Embryonic facial prominence (tissue), 1 donor: ENCODE measurements at regions not wholly inside any gene's neighbourhood (a gene's known extent, or its start where the extent isn't known, plus 50 kb on each side); places are given as distances from the start of the nearest gene placed in this dataset.

Source experiments
- DNase-seq: peaks from one replicate; pipeline ENCODE4 v3.0.0-alpha.2; 2016; ENCODE audit errors: extremely low spot score

DNA sequence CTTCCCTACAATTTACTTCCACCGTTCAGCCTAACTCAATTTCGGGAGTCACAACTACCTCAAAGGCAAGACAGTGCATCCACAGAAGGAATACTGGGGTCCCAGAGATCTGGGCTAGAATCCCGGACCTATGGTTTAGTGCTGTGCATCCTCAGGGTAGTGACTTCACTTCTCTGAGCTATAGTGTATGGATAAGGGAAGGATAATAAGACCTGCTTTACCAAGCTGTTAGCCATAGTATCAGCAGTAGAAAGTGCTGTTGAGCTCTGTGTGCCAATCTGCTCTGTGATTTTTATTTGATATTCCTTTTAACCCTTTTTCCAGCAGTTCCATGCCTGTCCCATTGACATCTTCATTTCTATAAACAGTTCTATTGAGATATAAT is 1044.3 kb downstream of the BCL11B start:
- no peak for DNase-seq

- DNase-seq, result peak; percentile 7
Observed at GRCh38 chr14:98229656-98230366, 1042.2 kb downstream of the BCL11B start.

- DNase-seq, result peak; percentile 7
Observed at GRCh38 chr14:98230411-98230810, 1041.6 kb downstream of the BCL11B start.

DNA sequence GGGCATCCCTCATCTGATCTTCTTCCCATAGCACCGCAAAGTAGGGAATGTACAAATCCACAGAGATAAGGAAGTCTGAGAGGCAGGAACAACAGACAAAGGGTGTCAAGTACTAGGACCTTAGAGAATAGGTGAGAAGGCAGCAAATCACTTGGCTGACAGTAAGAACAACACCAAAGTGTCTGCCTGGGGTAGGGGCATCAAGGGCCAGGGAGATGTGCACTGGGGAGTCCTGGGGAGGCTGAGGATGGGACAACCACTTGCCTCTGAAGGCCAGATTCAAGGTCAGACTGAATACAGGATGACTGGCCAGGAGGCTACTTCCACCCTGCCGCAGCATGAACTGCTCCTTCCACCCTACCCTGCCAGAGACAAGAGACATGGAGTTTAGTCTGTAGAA is 1040.8 kb downstream of the BCL11B start:
- no peak for DNase-seq

DNA sequence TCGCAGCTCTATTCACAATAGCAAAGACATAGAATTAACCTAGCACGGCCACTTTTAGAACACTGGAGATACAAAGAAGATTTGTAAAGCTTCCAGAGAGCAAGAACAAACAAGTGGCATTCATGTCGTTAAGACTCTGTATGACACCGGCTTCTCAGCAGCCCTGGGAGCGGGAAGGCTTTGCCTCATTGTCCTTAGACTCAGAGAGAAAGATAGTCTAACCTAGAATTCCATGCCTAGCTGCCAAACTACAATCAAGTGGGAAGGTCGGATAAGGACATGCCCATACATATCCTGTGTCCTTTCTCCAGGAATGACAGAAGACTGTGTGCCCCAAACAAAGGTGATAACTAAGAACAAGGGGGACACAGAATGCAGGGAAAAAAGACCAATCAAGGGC is 1038.3 kb downstream of the BCL11B start:
- no peak for DNase-seq

GRCh38 chr14:98234208-98234607 is 1037.8 kb downstream of the BCL11B start:
- DNase-seq, result no peak

DNA sequence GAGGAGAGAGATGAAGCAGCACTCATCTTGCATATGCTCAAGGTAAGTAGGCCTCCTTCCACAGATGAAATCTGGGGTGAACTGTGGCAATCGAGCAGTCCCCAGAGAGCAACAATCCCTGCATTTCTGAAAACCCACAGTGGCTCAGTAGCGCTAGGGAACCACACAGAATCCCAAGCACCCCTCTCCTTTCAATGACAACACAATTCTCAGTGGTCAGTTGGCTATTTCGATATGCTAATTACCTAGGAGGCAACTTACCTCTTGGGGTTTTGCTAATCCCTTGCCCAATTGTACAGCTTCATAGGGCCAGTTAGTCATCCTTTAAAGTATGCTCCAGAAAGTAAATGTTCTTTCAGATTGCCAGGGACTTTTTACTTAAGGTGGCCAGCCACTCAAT is 1035.7 kb downstream of the BCL11B start:
- no peak for DNase-seq

DNA sequence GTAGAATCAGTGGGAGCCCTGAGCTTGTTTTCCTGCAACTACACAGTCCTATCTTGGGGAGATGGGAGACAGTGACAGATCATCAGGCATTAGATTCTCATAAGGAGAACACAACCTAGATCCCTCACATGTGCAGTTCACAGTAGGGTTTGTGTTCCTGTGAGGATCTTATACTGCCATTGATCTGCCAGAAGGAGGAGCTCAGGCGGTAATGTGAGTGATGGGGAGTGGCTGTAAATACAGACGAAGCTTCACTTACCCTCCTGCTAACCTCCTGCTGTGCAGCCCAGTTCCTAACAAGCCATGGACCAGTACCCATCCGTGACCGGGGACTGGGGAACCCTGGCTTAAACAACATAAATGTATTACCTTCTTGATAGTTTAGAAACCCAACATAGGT is 1034.1 kb downstream of the BCL11B start:
- DNase-seq, result no peak

GRCh38 chr14:98240376-98240775 is 1031.6 kb downstream of the BCL11B start:
- no peak for DNase-seq

DNA sequence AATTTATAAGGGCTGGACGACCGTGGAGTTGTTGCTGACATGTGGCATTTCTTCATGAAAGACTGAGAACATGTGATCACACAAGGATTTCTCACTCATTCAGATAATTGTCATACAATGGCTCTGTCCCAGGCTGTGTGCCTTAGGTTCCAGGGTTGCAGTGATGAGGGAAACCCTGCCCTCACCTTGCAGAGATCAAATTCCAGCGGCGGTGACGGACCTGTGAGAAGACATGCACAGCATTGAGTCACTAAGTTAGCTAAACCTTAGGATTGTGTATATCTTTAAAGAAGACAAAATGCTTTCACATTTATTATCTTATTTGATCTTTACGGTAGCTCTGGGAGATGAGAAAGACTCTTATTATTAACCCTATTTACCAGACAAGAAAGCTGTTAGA is 1029.1 kb downstream of the BCL11B start:
- DNase-seq, result no peak

GRCh38 chr14:98243332-98243731 is 1028.7 kb downstream of the BCL11B start:
- no peak for DNase-seq

DNA sequence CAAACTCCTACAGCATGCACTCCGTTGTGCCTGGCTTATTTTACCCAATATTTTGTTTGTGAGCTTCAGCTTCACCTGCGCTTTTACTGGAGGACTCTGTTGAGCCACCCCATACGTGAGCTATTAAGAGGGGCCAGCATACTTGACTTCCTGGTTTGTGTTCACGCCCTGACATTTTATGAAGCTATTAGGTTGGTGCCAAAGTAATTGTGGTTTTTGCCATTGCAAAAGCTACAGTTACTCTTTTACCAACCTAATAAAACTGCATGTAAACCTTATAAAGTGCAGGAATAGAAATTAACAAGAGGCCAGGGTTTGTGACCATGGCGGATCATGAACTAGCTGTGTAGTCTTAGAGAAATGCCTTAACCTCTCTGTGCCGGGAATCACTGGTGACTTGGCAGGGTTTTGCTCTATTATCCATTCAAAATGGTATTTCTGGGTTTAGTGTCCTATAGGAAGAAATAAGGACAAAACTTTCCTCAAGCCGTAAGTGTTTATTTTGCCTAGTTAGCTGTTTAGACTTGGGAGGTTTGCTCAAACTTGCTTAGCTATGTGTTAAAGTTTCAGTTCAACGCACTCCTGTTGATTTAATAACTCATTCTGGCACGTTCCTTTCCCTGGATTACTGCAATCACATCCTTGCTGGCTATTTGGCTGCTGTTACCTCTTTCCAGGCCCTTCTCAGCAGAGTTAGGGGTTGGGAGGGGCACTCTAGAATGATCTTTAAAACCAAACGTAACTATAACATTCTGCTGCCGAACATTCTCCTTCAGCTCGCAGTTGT is 1027.6 kb downstream of the BCL11B start:
- DNase-seq, result no peak

- DNase-seq, result no peak
Observed at GRCh38 chr14:98244966-98245569, 1026.9 kb downstream of the BCL11B start.

DNA sequence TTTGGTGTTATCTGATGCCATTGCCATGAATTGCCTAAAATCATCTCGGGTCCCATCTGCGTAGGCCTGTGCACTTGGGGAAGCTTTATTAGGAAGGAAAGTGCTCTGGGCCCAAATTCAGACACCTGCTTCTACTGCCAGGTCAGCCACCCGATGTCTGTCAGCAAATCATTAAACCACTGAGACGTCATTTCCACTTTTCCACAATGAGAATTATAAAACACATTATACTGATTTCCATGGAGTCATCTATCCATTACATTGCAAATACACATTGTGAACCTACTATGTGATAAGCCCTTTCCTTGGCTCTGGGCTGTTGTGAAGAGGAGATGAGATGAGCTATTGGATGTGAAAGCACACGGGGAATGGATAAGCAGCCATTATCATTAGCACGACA is 1022.9 kb downstream of the BCL11B start:
- no peak for DNase-seq

DNA sequence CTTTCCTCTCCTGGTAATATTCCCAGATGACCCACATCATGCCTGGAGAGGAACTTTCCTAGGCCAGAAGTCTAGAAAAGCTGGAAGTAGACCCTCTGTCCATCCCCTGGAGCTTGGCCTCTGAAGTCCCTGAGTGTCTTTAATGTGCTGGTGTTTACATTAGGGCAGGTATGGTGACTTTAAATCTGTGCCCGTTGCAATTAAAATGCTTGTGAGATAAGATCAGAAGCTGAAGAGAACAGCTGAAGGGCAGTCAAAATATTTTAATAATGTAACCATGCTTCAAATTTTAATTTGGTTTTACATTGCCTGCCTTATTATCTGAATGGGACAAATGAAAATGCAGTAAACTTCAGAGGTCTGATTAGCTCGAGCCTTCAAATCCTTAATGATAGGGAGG is 1022.5 kb downstream of the BCL11B start:
- DNase-seq, result no peak

- DNase-seq, result no peak
Observed at GRCh38 chr14:98252820-98253219, 1019.2 kb downstream of the BCL11B start.

DNA sequence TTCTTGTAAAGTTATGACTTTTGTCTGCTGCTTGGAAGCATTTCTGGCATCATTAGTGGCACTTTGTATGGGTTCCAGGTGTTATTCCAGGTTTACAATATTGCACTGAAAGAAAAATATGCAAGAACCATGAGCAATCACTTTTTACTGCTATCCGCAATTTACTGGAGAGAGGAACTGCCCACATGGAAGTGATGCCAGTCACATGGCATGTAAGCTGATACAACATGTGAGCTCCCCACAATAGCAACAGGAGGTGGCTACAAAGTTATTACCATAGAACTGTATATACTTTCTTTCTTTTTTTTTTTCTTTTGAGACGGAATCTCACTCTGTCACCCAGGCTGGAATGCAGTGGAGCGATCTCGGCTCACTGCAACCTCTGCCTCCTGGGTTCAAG is 1012.1 kb downstream of the BCL11B start:
- no peak for DNase-seq

DNA sequence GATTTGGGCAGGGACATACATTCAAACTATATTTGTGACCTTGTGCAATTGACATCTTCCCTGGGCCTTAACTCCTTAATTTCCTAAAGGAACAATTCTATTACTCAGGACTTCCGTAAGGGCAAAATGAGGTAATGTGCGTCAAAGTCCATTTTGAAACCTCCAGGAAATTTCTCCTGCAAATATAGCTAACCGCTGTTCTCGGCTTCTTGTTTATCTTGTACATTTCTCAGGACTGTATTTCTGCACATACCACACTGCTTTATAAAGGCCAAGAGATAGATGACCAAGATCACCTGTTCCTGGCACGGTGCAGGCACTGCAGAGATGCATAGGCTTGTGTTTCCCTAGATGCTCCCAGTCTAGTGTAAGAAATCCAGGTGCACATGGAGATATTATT is 1009.4 kb downstream of the BCL11B start:
- no peak for DNase-seq

DNA sequence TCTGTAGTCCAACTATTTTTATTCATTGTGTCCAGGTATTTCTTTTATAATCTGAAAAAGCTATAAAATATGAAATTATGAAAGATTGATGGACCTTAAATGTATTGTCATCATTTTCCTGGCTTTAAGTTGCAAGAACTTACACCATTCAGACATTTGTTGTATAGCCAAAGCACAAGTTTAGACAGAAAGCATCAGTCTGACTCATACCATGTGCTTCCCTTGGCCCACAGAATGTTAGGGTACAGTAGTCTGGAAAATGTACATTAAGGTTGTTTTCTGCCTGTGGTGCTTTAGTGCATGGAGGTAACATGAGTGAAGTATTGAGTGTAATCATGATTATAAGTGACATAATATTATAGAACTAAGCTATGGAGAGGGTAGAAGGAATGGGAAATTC is 1002.5 kb downstream of the BCL11B start:
- DNase-seq, result no peak

GRCh38 chr14:98270201-98270600 is 1001.8 kb downstream of the BCL11B start:
- no peak for DNase-seq

DNA sequence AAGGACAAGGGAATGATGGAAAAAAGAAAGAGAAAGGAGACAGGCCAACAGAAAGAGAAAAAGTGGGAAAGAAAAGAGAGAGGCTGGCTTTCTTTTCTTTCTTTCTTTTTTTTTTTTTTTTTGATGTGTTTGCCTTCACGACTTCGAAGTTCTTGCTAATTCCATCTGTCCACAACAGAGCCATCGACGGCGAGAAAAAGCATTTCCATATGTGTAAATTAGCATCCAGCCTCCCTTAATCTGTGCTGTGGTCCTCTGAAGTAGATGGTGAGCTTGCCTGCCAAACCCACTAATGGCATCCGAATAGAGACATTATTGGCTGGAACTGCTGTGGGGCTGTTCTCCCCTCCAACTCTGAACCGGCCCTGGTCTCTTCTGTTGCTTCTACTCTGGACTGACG is 997.4 kb downstream of the BCL11B start:
- no peak for DNase-seq

DNA sequence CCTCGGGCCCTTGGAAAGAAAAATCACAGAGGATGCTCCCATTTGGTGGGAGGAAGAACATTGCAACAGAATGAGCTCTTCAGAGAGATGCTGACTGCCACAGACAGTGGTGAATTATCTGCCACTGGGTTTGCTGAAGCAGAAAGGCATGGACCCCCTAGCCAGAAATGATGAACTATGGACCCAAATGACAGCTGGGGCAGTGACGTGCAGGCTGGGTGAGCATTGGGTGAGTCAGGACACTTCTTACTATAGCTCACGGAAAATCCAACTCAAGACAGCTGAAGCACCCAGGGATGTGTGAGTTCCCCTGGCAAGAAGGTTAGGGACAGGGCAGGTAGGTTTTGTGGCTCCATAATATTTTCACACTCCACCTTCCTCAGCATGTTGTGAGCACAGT is 993.2 kb downstream of the BCL11B start:
- no peak for DNase-seq

- DNase-seq, result no peak
Observed at GRCh38 chr14:98280436-98280835, 991.6 kb downstream of the BCL11B start.
